PFSK-1 (cell line): ENCODE measurements at regions not wholly inside any gene's neighbourhood (a gene's known extent, or its start where the extent isn't known, plus 50 kb on each side); places are given as distances from the start of the nearest gene placed in this dataset.

Experiments
- FOXP2 ChIP-seq: optimal IDR thresholded peaks from 2 replicates; pipeline ENCODE3; 2011; ENCODE audit warnings: borderline replicate concordance, control low read depth, inconsistent platforms; ENCODE audit not compliant: insufficient read depth; ENCODE audit errors: extremely low read length, extremely low read depth
- POLR2AphosphoS5 ChIP-seq: IDR thresholded peaks from 2 replicates; pipeline ENCODE4 v1.6.1; 2012; ENCODE audit warnings: low read depth, mild to moderate bottlenecking, control low read depth, low read length, moderate library complexity
- REST ChIP-seq, 2 experiments: IDR thresholded peaks; 2 replicates each; pipeline versions ENCODE4 v1.6.1 to v1.8.0; 2011 to 2012; ENCODE audit warnings: low read depth in 2 of 2, low read length in 2 of 2, control low read depth in 1 of 2, inconsistent platforms in 1 of 2, mild to moderate bottlenecking in 1 of 2, moderate library complexity in 1 of 2; ENCODE audit not compliant: insufficient read depth in 1 of 2
- SIN3A ChIP-seq: IDR thresholded peaks from 2 replicates; pipeline ENCODE4 v1.6.1; 2012; ENCODE audit warnings: mild to moderate bottlenecking, low read length, moderate library complexity, borderline replicate concordance; ENCODE audit not compliant: insufficient read depth
- TAF1 ChIP-seq: IDR thresholded peaks from 2 replicates; pipeline ENCODE4 v1.6.1; 2012; ENCODE audit warnings: low read length, control low read depth, borderline replicate concordance; ENCODE audit not compliant: insufficient read depth

GRCh38 chr3:78123058-78123457, 1083.2 kb downstream of the ROBO2 start:
- TF ChIP-seq TAF1 (no peak), SIN3A (no peak), FOXP2 (no peak), POLR2AphosphoS5 (no peak), REST (IDR thresholded peaks at IDR 0.05; ENCODE audit: insufficient read depth in 1 of 2, low read depth in 2 of 2, low read length in 2 of 2) (no peak)

- TF ChIP-seq FOXP2 (no peak), POLR2AphosphoS5 (no peak), SIN3A (no peak), REST (IDR thresholded peaks at IDR 0.05; ENCODE audit: insufficient read depth in 1 of 2, low read depth in 2 of 2, low read length in 2 of 2) (no peak), TAF1 (no peak)
Observed at GRCh38 chr3:78129707-78130106, 1089.8 kb downstream of the ROBO2 start.

GRCh38 chr3:78130741-78131290, 1090.9 kb downstream of the ROBO2 start:
- no peak for TF ChIP-seq SIN3A
- TF ChIP-seq TAF1, result no peak
- no peak for TF ChIP-seq REST (IDR thresholded peaks at IDR 0.05; ENCODE audit: insufficient read depth in 1 of 2, low read depth in 2 of 2, low read length in 2 of 2)
- no peak for TF ChIP-seq POLR2AphosphoS5
- TF ChIP-seq FOXP2, result no peak

- TF ChIP-seq REST (IDR thresholded peaks at IDR 0.05; ENCODE audit: insufficient read depth in 1 of 2, low read depth in 2 of 2, low read length in 2 of 2) (no peak), TAF1 (no peak), POLR2AphosphoS5 (no peak), FOXP2 (no peak)
Observed at GRCh38 chr3:78134496-78134895, 1094.6 kb downstream of the ROBO2 start.

GRCh38 chr3:78139166-78139565, 1099.3 kb downstream of the ROBO2 start:
- TF ChIP-seq FOXP2, result no peak
- no peak for TF ChIP-seq POLR2AphosphoS5
- no peak for TF ChIP-seq SIN3A
- no peak for TF ChIP-seq REST (IDR thresholded peaks at IDR 0.05; ENCODE audit: insufficient read depth in 1 of 2, low read depth in 2 of 2, low read length in 2 of 2)
- no peak for TF ChIP-seq TAF1
